HL-60 (cell line): ENCODE measurements at regions not wholly inside any gene's neighbourhood (a gene's known extent, or its start where the extent isn't known, plus 50 kb on each side); places are given as distances from the start of the nearest gene placed in this dataset.

Experiments
- CTCF ChIP-seq: IDR thresholded peaks from one replicate; pipeline ENCODE4 v1.5.1; 2011; ENCODE audit warnings: low read length, control low read depth, inconsistent platforms; ENCODE audit not compliant: insufficient read depth
- GABPA ChIP-seq: IDR thresholded peaks from 2 replicates; pipeline ENCODE4 v1.6.1; 2012; ENCODE audit warnings: low read depth
- POLR2AphosphoS5 ChIP-seq: IDR thresholded peaks from 2 replicates; pipeline ENCODE4 v1.6.1; 2012; ENCODE audit warnings: low read depth
- SPI1 ChIP-seq: IDR thresholded peaks from 2 replicates; pipeline ENCODE4 v1.6.1; 2012; ENCODE audit warnings: low read depth, mild to moderate bottlenecking, borderline replicate concordance

- no peak for TF ChIP-seq CTCF
- no peak for TF ChIP-seq SPI1
- TF ChIP-seq POLR2AphosphoS5 = no peak
- no peak for TF ChIP-seq GABPA
These were observed 136.8 kb upstream of the GORAB start for GRCh38 chr1:170395149-170395548.
